ENCODE measurements at regions not wholly inside any gene's neighbourhood (a gene's known extent, or its start where the extent isn't known, plus 50 kb on each side); places are given as distances from the start of the nearest gene placed in this dataset.
"Not testable (repeated sequence)": the region's sequence is repeated elsewhere in the genome, so short reads cannot be mapped to it uniquely, and the experiment has no call there.

GRCh38 chr17:27106347-27106981 lies 187.4 kb upstream of the WSB1 start:
- Histone ChIP-seq H3K27ac (no peak overlapping the region), H3K9me3 (no peaks in the 10 kb centered on the region), H3K27me3 (no peaks in the 10 kb centered on the region), H3K4me3 (no peak overlapping the region), H3K36me3 (no peaks in the 10 kb centered on the region), H3K4me1 (no peaks in the 10 kb centered on the region)
- DNase-seq: no peak
- 37 to 50% (median 45%) methylated on average over 2 of the region's 2 CpGs for whole genome bisulfite sequencing, 5 donors
- no peak for TF ChIP-seq CTCF (IDR thresholded peaks at IDR 0.05)
- intact Hi-C loops (cut with DNase I; ENCODE audit: low total_unique reads): no loop called here

- 51 to 81% (median 62%) methylated on average over 2 of the region's 2 CpGs for WGBS, 5 donors
- Histone ChIP-seq H3K36me3 (no peaks in the 10 kb centered on the region), H3K27me3 (no peaks in the 10 kb centered on the region), H3K9me3 (no peaks in the 10 kb centered on the region), H3K4me3 (no peak overlapping the region), H3K27ac (no peak overlapping the region), H3K4me1 (no peaks in the 10 kb centered on the region)
- no peak for DNase-seq
- intact Hi-C loops (cut with DNase I; ENCODE audit: low total_unique reads): no loop called here
- TF ChIP-seq CTCF (IDR thresholded peaks at IDR 0.05) (no peak), EP300 (IDR thresholded peaks at IDR 0.05) (no peak), POLR2AphosphoS5 (IDR thresholded peaks at IDR 0.05) (no peak), POLR2A (IDR thresholded peaks at IDR 0.05) (no peak)
Observed at GRCh38 chr17:27106982-27107360, 186.9 kb upstream of the WSB1 start.

GRCh38 chr17:27107386-27108328 lies 186.3 kb upstream of the WSB1 start:
- H3K36me3 ChIP-seq; H3K4me1 ChIP-seq; H3K27me3 ChIP-seq; H3K9me3 ChIP-seq; H3K27ac ChIP-seq; H3K4me3 ChIP-seq; intact Hi-C loops (cut with DNase I; ENCODE audit: low total_unique reads); DNase-seq: not testable (repeated sequence)
- WGBS, 5 donors: 57 to 68% (median 59%) methylated on average over 2 of the region's 2 CpGs

- Histone ChIP-seq H3K27me3 (no peaks in the 10 kb centered on the region), H3K27ac (no peak overlapping the region), H3K9me3 (no peaks in the 10 kb centered on the region), H3K4me1 (no peaks in the 10 kb centered on the region), H3K4me3 (no peak overlapping the region), H3K36me3 (no peaks in the 10 kb centered on the region)
- no peak for TF ChIP-seq EP300 (IDR thresholded peaks at IDR 0.05)
- TF ChIP-seq POLR2AphosphoS5 (IDR thresholded peaks at IDR 0.05): no peak
- no peak for TF ChIP-seq CTCF (IDR thresholded peaks at IDR 0.05)
- TF ChIP-seq POLR2A (IDR thresholded peaks at IDR 0.05): no peak
- intact Hi-C loops (cut with DNase I; ENCODE audit: low total_unique reads): no loop called here
- no peak for DNase-seq
Observed at GRCh38 chr17:27109346-27109745, 184.6 kb upstream of the WSB1 start.

GRCh38 chr17:27153005-27153404 lies 140.9 kb upstream of the WSB1 start:
- Histone ChIP-seq H3K27ac (no peak overlapping the region), H3K4me1 (no peaks in the 10 kb centered on the region), H3K27me3 (no peaks in the 10 kb centered on the region), H3K36me3 (no peaks in the 10 kb centered on the region), H3K4me3 (no peak overlapping the region), H3K9me3 (no peaks in the 10 kb centered on the region)
- DNase-seq: no peak
- intact Hi-C loops (cut with DNase I; ENCODE audit: low total_unique reads): no loop called here
- 79 to 90% (median 86%) methylated on average over 4 of the region's 4 CpGs for WGBS, 5 donors
- TF ChIP-seq EP300 (IDR thresholded peaks at IDR 0.05) (no peak), CTCF (IDR thresholded peaks at IDR 0.05) (no peak), POLR2A (IDR thresholded peaks at IDR 0.05) (no peak), POLR2AphosphoS5 (IDR thresholded peaks at IDR 0.05) (no peak)
